ENCODE measurements at regions not wholly inside any gene's neighbourhood (a gene's known extent, or its start where the extent isn't known, plus 50 kb on each side); places are given as distances from the start of the nearest gene placed in this dataset.

- DNase-seq: no peak
Observed at GRCh38 chr1:29474274-29475244, 238.2 kb downstream of the PTPRU start.

GRCh38 chr1:29473161-29473855 is 237.0 kb downstream of the PTPRU start:
- DNase-seq: no peak

- DNase-seq: no peak
Observed at GRCh38 chr1:29471487-29472313, 235.4 kb downstream of the PTPRU start.

- no peak for DNase-seq
Observed at GRCh38 chr1:29470788-29471119, 234.4 kb downstream of the PTPRU start.

- DNase-seq: no peak
Observed at GRCh38 chr1:29470087-29470787, 233.9 kb downstream of the PTPRU start.

- DNase-seq: no peak
Observed at GRCh38 chr1:29469457-29469856, 233.1 kb downstream of the PTPRU start.

- DNase-seq: no peak
Observed at GRCh38 chr1:29467989-29468900, 231.9 kb downstream of the PTPRU start.

GRCh38 chr1:29466258-29466657 is 229.9 kb downstream of the PTPRU start:
- DNase-seq: no peak

- no peak for DNase-seq
Observed at GRCh38 chr1:29465755-29466154, 229.4 kb downstream of the PTPRU start.

- DNase-seq: no peak
Observed at GRCh38 chr1:29462096-29462495, 225.8 kb downstream of the PTPRU start.

- DNase-seq: no peak
Observed at GRCh38 chr1:29461115-29461739, 224.9 kb downstream of the PTPRU start.

- no peak for DNase-seq
Observed at GRCh38 chr1:29460694-29461093, 224.4 kb downstream of the PTPRU start.

GRCh38 chr1:29460041-29460610 is 223.8 kb downstream of the PTPRU start:
- no peak for DNase-seq

- no peak for DNase-seq
Observed at GRCh38 chr1:29459620-29459945, 223.3 kb downstream of the PTPRU start.

GRCh38 chr1:29458737-29459619 is 222.7 kb downstream of the PTPRU start:
- DNase-seq: no peak

- DNase-seq: no peak
Observed at GRCh38 chr1:29457496-29458368, 221.4 kb downstream of the PTPRU start.

- no peak for DNase-seq
Observed at GRCh38 chr1:29456685-29457435, 220.5 kb downstream of the PTPRU start.

GRCh38 chr1:29455781-29456180 is 219.5 kb downstream of the PTPRU start:
- no peak for DNase-seq
